ENCODE measurements at regions not wholly inside any gene's neighbourhood (a gene's known extent, or its start where the extent isn't known, plus 50 kb on each side); places are given as distances from the start of the nearest gene placed in this dataset.

DNA sequence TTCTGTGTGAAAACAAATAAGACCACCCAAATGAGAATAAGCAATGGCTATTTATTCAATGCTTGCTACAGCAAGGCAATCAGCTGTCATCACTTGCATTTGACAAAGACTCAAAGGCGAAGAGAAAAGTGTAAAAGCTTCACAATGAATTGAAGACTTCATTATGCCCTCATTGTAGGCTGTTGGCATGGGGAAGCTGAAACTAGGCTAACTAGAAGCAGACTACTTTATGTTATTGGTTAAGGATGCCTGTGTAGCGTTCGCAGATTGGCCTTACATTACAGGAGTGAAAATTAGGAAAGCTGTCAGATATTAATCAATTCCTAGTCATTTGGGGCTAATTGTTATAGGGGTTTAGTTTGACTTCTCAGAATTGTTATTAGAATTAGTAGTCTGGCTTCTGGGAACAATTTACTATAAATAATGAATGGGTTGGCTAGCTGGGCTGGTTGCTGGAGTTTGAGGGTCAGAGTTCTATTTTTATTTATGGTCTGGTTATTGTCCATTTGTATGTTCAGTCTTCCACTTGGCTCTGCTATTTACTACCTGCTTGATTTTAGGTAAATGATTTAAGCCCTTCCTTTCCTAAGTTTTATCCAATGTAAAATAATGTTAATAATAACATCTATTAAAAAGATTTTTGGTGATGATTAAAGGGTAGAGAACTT, 437.2 kb upstream of the SYT4 start:
- Mint-ChIP-seq H3K4me1 (ENCODE audit: low read depth, unreplicated experiment) (peaks cover 30% of the 10 kb centered on the region), H3K27ac (ENCODE audit: unreplicated experiment) (no peak overlapping the region), H3K9me3 (ENCODE audit: low read depth, unreplicated experiment) (no peaks in the 10 kb centered on the region), H3K4me3 (ENCODE audit: low read depth, unreplicated experiment) (no peak overlapping the region), H3K36me3 (ENCODE audit: insufficient read depth, unreplicated experiment) (peaks cover 3% of the 10 kb centered on the region), H3K27me3 (ENCODE audit: unreplicated experiment) (no peaks in the 10 kb centered on the region)
- intact Hi-C loops (cut with micrococcal nuclease; ENCODE audit: unreplicated experiment), result loop anchor here (5.0 kb wide), 2 partner anchors 43 to 52 kb away; no protein-coding TSS in a partner anchor
- no peak for TF ChIP-seq CTCF (IDR thresholded peaks at IDR 0.05; ENCODE audit: unreplicated experiment)
- no peak for DNase-seq
- CTCF ChIA-PET, result interaction anchor here (0.5 kb wide), 1 partner anchor 225 kb away, joined by 3 read pairs; no protein-coding TSS in a partner anchor
- BruUV-seq (replicated peaks), result no TSS peak

DNA sequence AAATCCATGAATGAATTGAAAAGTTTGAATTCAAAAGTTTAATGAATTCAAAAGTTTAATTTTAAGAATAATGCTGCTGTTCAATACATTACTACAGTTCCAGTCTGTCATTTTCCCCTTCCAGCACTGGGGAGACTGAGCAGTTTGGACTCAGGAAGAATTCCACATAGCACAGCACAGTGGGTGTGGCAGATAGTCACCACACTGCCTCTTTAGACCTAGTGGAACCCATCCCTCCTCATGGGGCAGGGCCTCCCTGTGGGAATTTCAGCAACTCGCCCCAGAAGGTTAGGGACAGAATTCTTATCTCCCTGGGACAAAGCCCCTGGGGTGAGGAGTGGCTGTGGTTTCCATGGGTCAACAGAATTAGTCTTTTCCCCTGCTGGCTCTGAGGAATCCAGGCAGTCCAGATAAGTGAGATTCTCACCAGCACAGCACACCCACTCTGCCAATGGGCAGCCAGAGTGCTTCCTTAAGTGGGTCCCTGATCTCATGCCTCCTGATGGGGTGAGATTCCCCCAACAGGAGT, 442.0 kb upstream of the SYT4 start:
- H3K36me3 Mint-ChIP-seq (ENCODE audit: insufficient read depth, unreplicated experiment), result peaks cover 9% of the 10 kb centered on the region
- TF ChIP-seq CTCF (IDR thresholded peaks at IDR 0.05; ENCODE audit: unreplicated experiment), result no peak
- intact Hi-C loops (cut with micrococcal nuclease; ENCODE audit: unreplicated experiment), result loop anchor here (5.0 kb wide), 2 partner anchors 38 to 57 kb away; no protein-coding TSS in a partner anchor
- peaks cover 27% of the 10 kb centered on the region for H3K4me1 Mint-ChIP-seq (ENCODE audit: low read depth, unreplicated experiment)
- H3K27ac Mint-ChIP-seq (ENCODE audit: unreplicated experiment), result peak overlapping the region; percentile 87
- peak overlapping the region; percentile 43 for H3K4me3 Mint-ChIP-seq (ENCODE audit: low read depth, unreplicated experiment)
- H3K9me3 Mint-ChIP-seq (ENCODE audit: low read depth, unreplicated experiment), result peaks cover 9% of the 10 kb centered on the region
- DNase-seq, result peak; percentile 82
- CTCF ChIA-PET, result interaction anchor here (1.2 kb wide), 1 partner anchor 57 kb away, joined by 3 read pairs; no protein-coding TSS in a partner anchor
- no TSS peak for BruUV-seq (replicated peaks)
- no peaks in the 10 kb centered on the region for H3K27me3 Mint-ChIP-seq (ENCODE audit: unreplicated experiment)

DNA sequence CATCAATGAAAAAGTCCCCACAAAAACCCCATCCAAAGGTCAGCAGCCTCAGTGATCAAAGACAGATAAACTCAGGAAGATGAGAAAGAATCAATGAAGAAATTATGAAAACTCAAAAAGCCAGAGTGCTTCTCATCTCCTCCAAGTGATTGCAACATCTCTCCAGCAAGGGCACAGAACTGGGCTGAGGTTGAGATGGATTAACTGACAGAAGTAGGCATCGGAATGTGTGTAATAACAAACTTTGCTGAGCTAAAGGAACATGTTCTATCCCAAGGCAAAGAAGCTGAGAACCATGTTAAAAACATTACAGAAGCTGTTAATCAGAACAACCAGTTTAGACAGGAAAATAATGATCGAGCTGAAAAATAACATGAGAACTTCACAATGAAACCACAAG, 442.8 kb upstream of the SYT4 start:
- DNase-seq, result no peak
- intact Hi-C loops (cut with micrococcal nuclease; ENCODE audit: unreplicated experiment), result no loop called here

DNA sequence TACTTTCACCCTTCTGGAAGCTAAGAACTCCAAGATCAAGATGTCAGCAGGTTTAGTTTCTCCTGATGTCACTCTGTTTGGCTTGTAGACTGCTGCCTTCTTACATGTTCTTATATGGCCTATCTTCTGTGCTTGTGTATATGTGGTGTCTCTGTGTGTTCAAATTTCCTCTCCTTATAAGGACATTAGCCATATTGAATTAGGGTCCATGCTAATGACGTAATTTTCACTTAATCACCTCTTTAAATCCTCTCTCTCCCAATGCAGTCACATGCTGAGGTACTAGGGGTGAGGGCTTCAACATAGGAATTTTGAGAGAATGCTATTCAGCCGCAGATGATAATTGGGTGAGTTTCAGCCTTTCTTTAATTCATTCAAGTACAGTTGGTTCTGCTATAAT, 458.3 kb upstream of the SYT4 start:
- TF ChIP-seq CTCF (IDR thresholded peaks at IDR 0.05; ENCODE audit: unreplicated experiment), result no peak
- Mint-ChIP-seq H3K27me3 (ENCODE audit: unreplicated experiment) (no peaks in the 10 kb centered on the region), H3K27ac (ENCODE audit: unreplicated experiment) (no peak overlapping the region), H3K4me1 (ENCODE audit: low read depth, unreplicated experiment) (peaks cover 36% of the 10 kb centered on the region), H3K36me3 (ENCODE audit: insufficient read depth, unreplicated experiment) (no peaks in the 10 kb centered on the region), H3K9me3 (ENCODE audit: low read depth, unreplicated experiment) (peaks cover 7% of the 10 kb centered on the region), H3K4me3 (ENCODE audit: low read depth, unreplicated experiment) (no peak overlapping the region)
- CTCF ChIA-PET, result no interaction called here
- intact Hi-C loops (cut with micrococcal nuclease; ENCODE audit: unreplicated experiment), result no loop called here
- DNase-seq, result no peak
- BruUV-seq (replicated peaks), result no TSS peak

More for the DNA sequence above, 442.8 kb upstream of the SYT4 start:
- TF ChIP-seq CTCF (IDR thresholded peaks at IDR 0.05; ENCODE audit: unreplicated experiment), result no peak
- Mint-ChIP-seq H3K4me1 (ENCODE audit: low read depth, unreplicated experiment) (peaks cover 27% of the 10 kb centered on the region), H3K27ac (ENCODE audit: unreplicated experiment) (peak overlapping the region; percentile 87), H3K9me3 (ENCODE audit: low read depth, unreplicated experiment) (peaks cover 9% of the 10 kb centered on the region), H3K4me3 (ENCODE audit: low read depth, unreplicated experiment) (peak overlapping the region; percentile 43), H3K27me3 (ENCODE audit: unreplicated experiment) (no peaks in the 10 kb centered on the region), H3K36me3 (ENCODE audit: insufficient read depth, unreplicated experiment) (peaks cover 9% of the 10 kb centered on the region)
- CTCF ChIA-PET, result interaction anchor here (1.2 kb wide), 1 partner anchor 58 kb away, joined by 3 read pairs; no protein-coding TSS in a partner anchor
- no TSS peak for BruUV-seq (replicated peaks)
